GM21717 (cell line): ENCODE measurements at regions not wholly inside any gene's neighbourhood (a gene's known extent, or its start where the extent isn't known, plus 50 kb on each side); places are given as distances from the start of the nearest gene placed in this dataset.
"Not testable (repeated sequence)": the region's sequence is repeated elsewhere in the genome, so short reads cannot be mapped to it uniquely, and the experiment has no call there.

Experiments used
- ATAC-seq: cut with Tn5 transposase; IDR thresholded peaks from one replicate; pipeline ENCODE4 v1.9.1; 2021; ENCODE audit warnings: mild to moderate bottlenecking, moderate library complexity; ENCODE audit not compliant: unreplicated experiment

DNA sequence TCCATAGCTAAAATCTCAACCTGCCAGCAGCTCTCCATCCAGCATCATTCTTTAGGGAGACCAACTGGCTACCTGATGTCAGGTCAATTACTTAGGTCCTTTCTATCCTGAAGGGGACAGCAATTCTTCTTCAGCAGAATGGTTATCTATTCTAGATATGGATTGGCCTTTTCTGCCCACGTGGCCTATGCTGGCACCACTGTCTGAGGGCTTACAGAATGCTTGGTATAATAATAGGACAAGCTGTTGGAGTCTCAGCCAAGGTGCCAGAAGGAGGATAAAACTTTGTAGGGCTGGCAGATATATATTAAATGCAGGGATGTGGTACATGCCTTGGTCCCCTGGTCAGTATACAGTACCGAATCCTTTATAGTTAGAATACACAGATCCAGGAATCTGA is 89.8 kb upstream of the C1GALT1C1 start:
- no peak for ATAC-seq

GRCh38 chrX:120718969-120719368 is 89.1 kb upstream of the C1GALT1C1 start:
- ATAC-seq: no peak

- ATAC-seq: not testable (repeated sequence)
These were observed 72.5 kb upstream of the C1GALT1C1 start for GRCh38 chrX:120702337-120702736.

DNA sequence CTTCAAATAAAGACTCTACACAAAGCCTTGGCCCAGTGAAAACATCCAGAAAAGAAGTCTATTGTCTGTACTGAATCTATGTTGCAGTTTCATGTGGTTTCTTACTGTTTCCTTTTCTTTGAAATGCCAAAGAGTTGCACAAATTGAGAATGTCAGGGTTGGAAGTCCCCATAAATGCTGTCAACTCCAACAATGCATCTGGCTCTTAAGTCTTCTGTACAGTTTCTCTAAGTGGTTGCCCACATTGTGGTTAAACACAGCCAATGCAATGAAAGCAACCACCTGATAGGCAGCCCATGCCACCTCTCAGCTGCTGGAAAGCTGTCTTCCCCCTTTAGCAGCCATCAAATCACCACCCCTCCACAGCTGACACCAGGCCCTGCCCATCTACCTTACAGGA is 67.2 kb upstream of the C1GALT1C1 start:
- ATAC-seq: peak; percentile 79

DNA sequence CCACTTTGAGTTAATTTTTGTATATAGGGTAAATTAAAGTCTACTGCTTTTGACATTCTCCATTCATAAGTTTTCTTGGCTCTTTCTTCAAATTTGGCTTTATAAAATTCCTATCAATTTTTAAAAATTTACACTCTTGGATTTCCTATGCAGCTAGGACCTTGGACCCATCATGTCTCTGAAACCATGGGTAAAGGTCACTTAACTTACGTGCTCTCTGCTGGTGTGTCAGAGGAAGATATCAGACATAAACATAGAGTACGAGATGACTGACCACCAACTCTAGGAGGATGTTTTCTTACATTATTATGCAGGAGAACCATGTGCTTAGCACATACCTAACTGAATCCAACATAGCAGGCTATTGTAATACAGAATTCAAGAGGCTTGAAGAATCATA is 62.5 kb upstream of the C1GALT1C1 start:
- no peak for ATAC-seq

- ATAC-seq: no peak
These were observed 61.1 kb upstream of the C1GALT1C1 start for GRCh38 chrX:120690941-120691340.

- ATAC-seq: no peak
These were observed 60.5 kb upstream of the C1GALT1C1 start for GRCh38 chrX:120690344-120690743.

DNA sequence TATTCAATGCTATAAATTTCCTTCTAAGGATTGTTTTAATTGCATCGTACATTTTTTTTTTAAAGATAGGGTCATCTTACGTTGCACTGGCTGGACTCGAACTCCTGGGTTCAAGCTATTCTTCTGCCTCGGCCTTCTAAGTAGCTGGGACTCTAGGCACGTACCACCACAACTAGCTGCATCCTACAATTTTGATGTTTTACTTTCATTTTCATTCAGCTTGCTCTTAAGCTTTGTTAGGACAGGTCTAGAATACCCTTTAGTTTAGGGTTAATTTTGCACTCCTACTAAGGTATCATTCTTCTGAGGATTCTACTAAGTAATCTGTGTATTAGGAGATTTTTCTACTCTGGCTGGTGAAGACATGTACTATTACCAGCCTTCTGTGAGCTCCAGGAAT is 50.2 kb upstream of the C1GALT1C1 start:
- ATAC-seq: no peak
